HG02970 (cell line): ENCODE measurements at regions not wholly inside any gene's neighbourhood (a gene's known extent, or its start where the extent isn't known, plus 50 kb on each side); places are given as distances from the start of the nearest gene placed in this dataset.
"Not testable (repeated sequence)": the region's sequence is repeated elsewhere in the genome, so short reads cannot be mapped to it uniquely, and the experiment has no call there.

Experiments used
- ATAC-seq: cut with Tn5 transposase; IDR thresholded peaks from one replicate; pipeline ENCODE4 v1.9.1; 2021; ENCODE audit warnings: mild to moderate bottlenecking, moderate library complexity, moderate number of reproducible peaks; ENCODE audit not compliant: unreplicated experiment, low FRiP score

- no peak for ATAC-seq
Observed at GRCh38 chr2:19111354-19111753, 247.1 kb downstream of the OSR1 start.

- ATAC-seq, result no peak
Observed at GRCh38 chr2:19109518-19109917, 248.9 kb downstream of the OSR1 start.

GRCh38 chr2:19106376-19106775, 252.0 kb downstream of the OSR1 start:
- no peak for ATAC-seq

GRCh38 chr2:19104503-19104902, 253.9 kb downstream of the OSR1 start:
- ATAC-seq, result no peak

- ATAC-seq, result no peak
Observed at GRCh38 chr2:19102696-19103423, 255.6 kb downstream of the OSR1 start.

GRCh38 chr2:19101968-19102367, 256.5 kb downstream of the OSR1 start:
- no peak for ATAC-seq

- ATAC-seq, result no peak
Observed at GRCh38 chr2:19100570-19100969, 257.9 kb downstream of the OSR1 start.

GRCh38 chr2:19099181-19099580, 259.2 kb downstream of the OSR1 start:
- no peak for ATAC-seq

- ATAC-seq, result no peak
Observed at GRCh38 chr2:19098467-19099160, 259.8 kb downstream of the OSR1 start.

GRCh38 chr2:19089476-19089875, 268.9 kb downstream of the OSR1 start:
- ATAC-seq, result not testable (repeated sequence)

- no peak for ATAC-seq
Observed at GRCh38 chr2:19086231-19086651, 272.2 kb downstream of the OSR1 start.

GRCh38 chr2:19078709-19079108, 279.7 kb downstream of the OSR1 start:
- no peak for ATAC-seq

GRCh38 chr2:19073522-19073921, 284.9 kb downstream of the OSR1 start:
- ATAC-seq, result no peak

GRCh38 chr2:19072161-19072560, 286.3 kb downstream of the OSR1 start:
- no peak for ATAC-seq

GRCh38 chr2:19070886-19071285, 287.5 kb downstream of the OSR1 start:
- ATAC-seq, result no peak

GRCh38 chr2:19068206-19068605, 290.2 kb downstream of the OSR1 start:
- no peak for ATAC-seq

GRCh38 chr2:19062370-19062769, 296.1 kb downstream of the OSR1 start:
- ATAC-seq, result no peak

GRCh38 chr2:19059076-19059475, 299.3 kb downstream of the OSR1 start:
- ATAC-seq, result no peak

- no peak for ATAC-seq
Observed at GRCh38 chr2:19051203-19051831, 307.1 kb downstream of the OSR1 start.

GRCh38 chr2:19050354-19050753, 308.1 kb downstream of the OSR1 start:
- no peak for ATAC-seq

- ATAC-seq, result no peak
Observed at GRCh38 chr2:19048593-19049266, 309.7 kb downstream of the OSR1 start.
